Neuronal stem cell (in vitro differentiated cells): ENCODE measurements at regions not wholly inside any gene's neighbourhood (a gene's known extent, or its start where the extent isn't known, plus 50 kb on each side); places are given as distances from the start of the nearest gene placed in this dataset.
A peak's percentile ranks its signal among the peaks of the same experiment; 100 is the strongest.

Experiments
- DNase-seq: peaks from one replicate; pipeline ENCODE4 v3.0.0-alpha.2; 2013; ENCODE audit warnings: low spot score
- H2AFZ ChIP-seq: one replicate; pipeline ENCODE4 v1.6.1; 2013; ENCODE audit warnings: mild to moderate bottlenecking, low read length, inconsistent platforms
- H2AK5ac ChIP-seq: 2 replicates; pipeline ENCODE4 v1.6.1; 2013; ENCODE audit warnings: low read depth, mild to moderate bottlenecking, inconsistent platforms, low read length, moderate library complexity, mixed read lengths
- H2BK120ac ChIP-seq: 2 replicates; pipeline ENCODE4 v1.6.1; 2013; ENCODE audit warnings: low read depth, mild to moderate bottlenecking, inconsistent platforms, low read length, moderate library complexity, mixed read lengths
- H2BK12ac ChIP-seq: one replicate; pipeline ENCODE4 v1.6.1; 2013; ENCODE audit warnings: low read length, inconsistent platforms
- H2BK15ac ChIP-seq: 2 replicates; pipeline ENCODE4 v1.6.1; 2013; ENCODE audit warnings: mild to moderate bottlenecking, low read length, inconsistent platforms, mixed read lengths
- H2BK5ac ChIP-seq: one replicate; pipeline ENCODE4 v1.6.1; 2013; ENCODE audit warnings: inconsistent platforms, mild to moderate bottlenecking, low read length, moderate library complexity
- H3K14ac ChIP-seq: one replicate; pipeline ENCODE4 v1.6.1; 2013; ENCODE audit warnings: low read length, inconsistent platforms
- H3K18ac ChIP-seq: 2 replicates; pipeline ENCODE4 v1.6.1; 2013; ENCODE audit warnings: low read length, inconsistent platforms
- H3K23ac ChIP-seq: 2 replicates; pipeline ENCODE4 v1.6.1; 2013; ENCODE audit warnings: low read depth, mild to moderate bottlenecking, mixed read lengths, low read length, inconsistent platforms; ENCODE audit not compliant: poor library complexity
- H3K27ac ChIP-seq: replicated peaks from 3 replicates; pipeline ENCODE4 v1.5.1; 2013; ENCODE audit warnings: low read length, inconsistent platforms
- H3K27me3 ChIP-seq, 3 experiments: 2 replicates each; pipeline ENCODE4 v1.6.1; 2013; ENCODE audit warnings: low read length in 3 of 3, mild to moderate bottlenecking in 2 of 3, inconsistent platforms in 1 of 3, low read depth in 1 of 3, mixed read lengths in 1 of 3, moderate library complexity in 1 of 3; ENCODE audit not compliant: control insufficient read depth in 3 of 3, insufficient read depth in 3 of 3
- H3K36me3 ChIP-seq, 2 donors: replicated peaks in 1 of 2; 2 replicates each; pipeline ENCODE4 v1.6.1; 2013; ENCODE audit warnings: low read length in 2 of 2; ENCODE audit not compliant: control insufficient read depth in 2 of 2, insufficient read depth in 2 of 2
- H3K4ac ChIP-seq: 2 replicates; pipeline ENCODE4 v1.6.1; 2013; ENCODE audit warnings: inconsistent platforms, mild to moderate bottlenecking, low read length, moderate library complexity
- H3K4me1 ChIP-seq, 2 donors: 1 replicate in 1 of 2; 2 replicates in 1 of 2; pipeline ENCODE4 v1.6.1; 2013; ENCODE audit warnings: low read length in 2 of 2, low read depth in 1 of 2; ENCODE audit not compliant: control insufficient read depth in 2 of 2, insufficient read depth in 1 of 2
- H3K4me2 ChIP-seq: one replicate; pipeline ENCODE4 v1.6.1; 2013; ENCODE audit warnings: mild to moderate bottlenecking, low read length, inconsistent platforms; ENCODE audit not compliant: insufficient read depth, poor library complexity, severe bottlenecking
- H3K4me3 ChIP-seq, 2 donors: 2 replicates each; pipeline ENCODE4 v1.5.1; 2013; ENCODE audit warnings: low read length in 2 of 2, mild to moderate bottlenecking in 2 of 2, inconsistent platforms in 1 of 2, moderate library complexity in 1 of 2
- H3K79me1 ChIP-seq: one replicate; pipeline ENCODE4 v1.6.1; 2013; ENCODE audit warnings: low read depth, mild to moderate bottlenecking, inconsistent platforms, low read length, moderate library complexity
- H3K9ac ChIP-seq: one replicate; pipeline ENCODE4 v1.6.1; 2013; ENCODE audit warnings: mild to moderate bottlenecking, low read depth, low read length, inconsistent platforms; ENCODE audit not compliant: poor library complexity
- H3K9me3 ChIP-seq, 2 donors: replicated peaks in 1 of 2; 2 replicates each; pipeline versions ENCODE3 to v1.6.1; 2013; ENCODE audit warnings: low read length in 2 of 2, mild to moderate bottlenecking in 2 of 2, inconsistent platforms in 1 of 2, low read depth in 1 of 2, mixed read lengths in 1 of 2, moderate library complexity in 1 of 2; ENCODE audit not compliant: control insufficient read depth in 2 of 2, insufficient read depth in 1 of 2
- H4K8ac ChIP-seq: one replicate; pipeline ENCODE4 v1.6.1; 2013; ENCODE audit warnings: low read depth, mild to moderate bottlenecking, inconsistent platforms, low read length, moderate library complexity
- H4K91ac ChIP-seq: one replicate; pipeline ENCODE4 v1.6.1; 2013; ENCODE audit warnings: low read length, low read depth, mild to moderate bottlenecking, inconsistent platforms; ENCODE audit not compliant: poor library complexity
- WGBS, 2 donors: extraction: QIAGEN DNeasy Blood & Tissue Kit; methylation state at CpG; one replicate each; pipeline ENCODE4 v1.1.7; 2013; ENCODE audit warnings: missing lambda C conversion rate in 2 of 2, mixed read lengths in 1 of 2; ENCODE audit not compliant: insufficient read length in 2 of 2, insufficient replicate concordance in 1 of 2; ENCODE audit errors: extremely low coverage in 2 of 2; 5-methylcytosine and 5-hydroxymethylcytosine counted together

DNA sequence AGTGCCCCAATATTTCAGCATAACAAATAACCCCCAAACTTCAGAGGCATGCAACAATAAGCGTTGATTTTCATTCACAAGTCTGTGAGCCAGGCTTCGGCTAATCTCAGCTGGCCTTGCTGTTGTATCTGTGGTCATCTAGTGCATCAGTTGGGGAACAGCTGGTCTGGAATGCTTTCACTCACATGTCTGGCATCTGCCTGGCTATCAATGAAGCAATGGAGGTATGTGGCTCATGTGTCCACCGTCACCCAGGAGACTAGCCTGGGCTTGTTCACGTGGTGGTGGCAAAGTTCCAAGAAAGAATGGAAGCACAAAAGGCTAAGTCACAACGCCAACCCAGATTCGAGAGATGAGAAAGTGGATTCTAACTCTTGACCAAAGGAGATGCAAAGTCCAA, 304.8 kb upstream of the ISX start:
- no peak overlapping the region for H3K23ac ChIP-seq
- H2AFZ ChIP-seq, result no peak overlapping the region
- no peaks in the 10 kb centered on the region for H3K79me1 ChIP-seq
- H2BK5ac ChIP-seq, result no peak overlapping the region
- H3K36me3 ChIP-seq, result no peaks in the 10 kb centered on the region
- no peaks in the 10 kb centered on the region for H3K27me3 ChIP-seq
- no peak overlapping the region for H3K18ac ChIP-seq
- no peaks in the 10 kb centered on the region for H3K9me3 ChIP-seq
- H3K27ac ChIP-seq, result no peak overlapping the region
- no peak overlapping the region for H3K4me2 ChIP-seq
- H2AK5ac ChIP-seq, result no peak overlapping the region
- H3K4me1 ChIP-seq, result no peaks in the 10 kb centered on the region
- DNase-seq, result no peak
- no peak overlapping the region for H2BK15ac ChIP-seq
- no peak overlapping the region for H3K4ac ChIP-seq
- H2BK12ac ChIP-seq, result no peak overlapping the region
- H3K4me3 ChIP-seq, result no peak overlapping the region
- H3K14ac ChIP-seq, result peak overlapping the region; percentile 33
- H4K8ac ChIP-seq, result no peak overlapping the region
- no CpG with 5 or more reads among the region's 6 CpGs for WGBS, 2 donors
- no peak overlapping the region for H4K91ac ChIP-seq
- H3K9ac ChIP-seq, result no peak overlapping the region
- H2BK120ac ChIP-seq, result no peak overlapping the region

DNA sequence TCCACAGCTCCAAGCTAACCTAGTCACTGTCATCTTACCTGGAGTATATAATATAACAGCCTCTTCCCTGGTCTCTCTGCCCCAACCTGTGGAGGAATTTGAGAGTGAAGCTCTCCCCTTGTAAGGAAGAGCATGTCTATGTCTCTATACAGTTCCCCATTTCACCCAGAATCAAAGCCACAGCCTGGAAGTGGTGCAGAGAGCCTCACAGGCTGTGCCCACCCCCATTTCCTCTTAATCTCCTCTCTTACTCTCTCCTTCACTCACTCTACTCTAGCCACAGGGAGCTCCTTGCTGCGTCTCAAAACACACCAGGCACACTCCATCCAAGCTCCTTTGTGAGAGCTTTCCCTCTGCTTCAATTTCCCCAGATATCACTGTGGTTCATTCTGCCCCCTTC, 302.5 kb upstream of the ISX start:
- H2BK120ac ChIP-seq, result no peak overlapping the region
- H2BK12ac ChIP-seq, result no peak overlapping the region
- no peaks in the 10 kb centered on the region for H3K9me3 ChIP-seq
- DNase-seq, result no peak
- no peak overlapping the region for H3K4me2 ChIP-seq
- no peak overlapping the region for H3K27ac ChIP-seq
- H3K9ac ChIP-seq, result no peak overlapping the region
- no peaks in the 10 kb centered on the region for H3K4me1 ChIP-seq
- no peaks in the 10 kb centered on the region for H3K27me3 ChIP-seq
- no peak overlapping the region for H2AFZ ChIP-seq
- no peak overlapping the region for H4K8ac ChIP-seq
- H3K23ac ChIP-seq, result no peak overlapping the region
- no peak overlapping the region for H2AK5ac ChIP-seq
- no peak overlapping the region for H2BK5ac ChIP-seq
- no peak overlapping the region for H3K14ac ChIP-seq
- H3K18ac ChIP-seq, result no peak overlapping the region
- WGBS, 2 donors, result no CpG with 5 or more reads among the region's 1 CpG
- H3K4ac ChIP-seq, result no peak overlapping the region
- no peaks in the 10 kb centered on the region for H3K36me3 ChIP-seq
- H3K79me1 ChIP-seq, result no peaks in the 10 kb centered on the region
- no peak overlapping the region for H3K4me3 ChIP-seq
- no peak overlapping the region for H2BK15ac ChIP-seq
- no peak overlapping the region for H4K91ac ChIP-seq

DNA sequence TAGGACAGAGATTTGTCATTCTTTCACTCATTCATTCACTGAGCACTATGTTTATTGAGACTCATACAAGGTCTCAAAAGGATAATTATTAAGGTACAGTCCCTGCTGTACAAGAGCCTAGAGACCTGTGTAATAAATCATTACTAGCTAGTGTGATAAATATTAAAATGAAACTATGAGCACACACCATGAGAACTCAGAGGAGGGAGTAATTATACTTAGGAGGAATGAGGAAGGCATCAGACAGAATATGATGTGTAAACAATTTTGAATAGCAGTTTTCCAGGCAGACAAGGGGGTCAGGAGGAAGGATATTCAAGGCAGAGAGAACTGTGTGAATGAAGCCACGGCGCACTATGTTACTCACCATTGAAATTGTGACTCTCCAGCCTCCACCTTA, 300.8 kb upstream of the ISX start:
- Histone ChIP-seq H4K91ac (no peak overlapping the region), H3K9ac (no peak overlapping the region), H3K36me3 (no peaks in the 10 kb centered on the region), H2BK15ac (no peak overlapping the region), H2BK5ac (no peak overlapping the region), H2BK120ac (no peak overlapping the region), H3K27me3 (no peaks in the 10 kb centered on the region), H3K4me3 (no peak overlapping the region), H2AFZ (no peak overlapping the region), H3K18ac (no peak overlapping the region), H3K4ac (no peak overlapping the region), H3K27ac (no peak overlapping the region), H2AK5ac (no peak overlapping the region), H3K4me1 (no peaks in the 10 kb centered on the region), H3K4me2 (no peak overlapping the region), H3K14ac (no peak overlapping the region), H2BK12ac (no peak overlapping the region), H3K23ac (no peak overlapping the region), H3K9me3 (no peaks in the 10 kb centered on the region), H3K79me1 (no peaks in the 10 kb centered on the region), H4K8ac (no peak overlapping the region)
- no CpG with 5 or more reads among the region's 2 CpGs for WGBS, 2 donors
- DNase-seq, result no peak

DNA sequence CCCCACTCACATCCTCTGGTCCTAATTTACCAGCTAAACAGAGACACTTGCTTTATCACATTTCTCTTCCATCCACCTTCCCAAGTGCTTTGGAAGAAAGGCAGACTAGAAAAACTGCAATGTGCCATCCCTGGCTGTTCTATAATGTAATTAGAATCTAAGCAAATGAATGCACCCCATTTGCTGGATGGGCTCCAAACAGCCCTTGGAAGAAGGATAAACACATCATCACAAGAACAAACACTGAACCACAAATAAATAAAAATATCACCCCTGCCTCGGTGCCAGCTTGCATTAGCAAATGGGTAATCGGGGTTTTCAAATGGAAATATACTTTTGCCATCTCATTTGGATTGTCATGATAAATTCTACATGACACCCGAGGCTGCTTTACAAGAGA, 296.6 kb upstream of the ISX start:
- WGBS, 2 donors, result no CpG with 5 or more reads among the region's 3 CpGs
- Histone ChIP-seq H3K18ac (no peak overlapping the region), H2AK5ac (no peak overlapping the region), H3K14ac (no peak overlapping the region), H3K4me2 (no peak overlapping the region), H3K9ac (no peak overlapping the region), H3K79me1 (no peaks in the 10 kb centered on the region), H3K4me1 (peaks cover 0 to 1% of the 10 kb centered on the region in 2 donors), H3K4me3 (no peak overlapping the region), H3K23ac (no peak overlapping the region), H3K9me3 (no peaks in the 10 kb centered on the region), H3K27ac (no peak overlapping the region), H2BK15ac (no peak overlapping the region), H2AFZ (no peak overlapping the region), H2BK5ac (no peak overlapping the region), H2BK120ac (no peak overlapping the region), H2BK12ac (no peak overlapping the region), H4K8ac (no peak overlapping the region), H4K91ac (no peak overlapping the region), H3K36me3 (no peaks in the 10 kb centered on the region), H3K27me3 (no peaks in the 10 kb centered on the region), H3K4ac (no peak overlapping the region)
- DNase-seq, result no peak
